ENCODE measurements at regions not wholly inside any gene's neighbourhood (a gene's known extent, or its start where the extent isn't known, plus 50 kb on each side); places are given as distances from the start of the nearest gene placed in this dataset.
"Not testable (repeated sequence)": the region's sequence is repeated elsewhere in the genome, so short reads cannot be mapped to it uniquely, and the experiment has no call there.

- TF ChIP-seq CTCF (IDR thresholded peaks at IDR 0.05) (no peak), ZFX (IDR thresholded peaks at IDR 0.05; ENCODE audit: borderline replicate concordance) (no peak)
- H3K27ac ChIP-seq = no peak overlapping the region
These were observed 240.2 kb downstream of the BUB3 start for GRCh38 chr10:123394382-123394781.

- not testable (repeated sequence) for H3K27ac ChIP-seq
These were observed 241.0 kb downstream of the BUB3 start for GRCh38 chr10:123395234-123395633.

GRCh38 chr10:123395906-123396305, 241.7 kb downstream of the BUB3 start:
- TF ChIP-seq ZFX (IDR thresholded peaks at IDR 0.05; ENCODE audit: borderline replicate concordance) = no peak
- TF ChIP-seq CTCF (IDR thresholded peaks at IDR 0.05) = no peak

GRCh38 chr10:123398180-123398591, 244.0 kb downstream of the BUB3 start:
- TF ChIP-seq CTCF (IDR thresholded peaks at IDR 0.05) (no peak), ZFX (IDR thresholded peaks at IDR 0.05; ENCODE audit: borderline replicate concordance) (no peak)
- no peak overlapping the region for H3K27ac ChIP-seq

More at GRCh38 chr10:123395906-123396305, 241.7 kb downstream of the BUB3 start:
- no peak overlapping the region for H3K27ac ChIP-seq

GRCh38 chr10:123398756-123399155, 244.6 kb downstream of the BUB3 start:
- H3K27ac ChIP-seq = no peak overlapping the region
- TF ChIP-seq CTCF (IDR thresholded peaks at IDR 0.05) (no peak), ZFX (IDR thresholded peaks at IDR 0.05; ENCODE audit: borderline replicate concordance) (no peak)

GRCh38 chr10:123399276-123399839, 245.2 kb downstream of the BUB3 start:
- TF ChIP-seq ZFX (IDR thresholded peaks at IDR 0.05; ENCODE audit: borderline replicate concordance) (no peak), CTCF (IDR thresholded peaks at IDR 0.05) (no peak)
- no peak overlapping the region for H3K27ac ChIP-seq

GRCh38 chr10:123402021-123402420, 247.8 kb downstream of the BUB3 start:
- no peak overlapping the region for H3K27ac ChIP-seq

More at GRCh38 chr10:123402021-123402420, 247.8 kb downstream of the BUB3 start:
- no peak for TF ChIP-seq CTCF (IDR thresholded peaks at IDR 0.05)
- TF ChIP-seq ZFX (IDR thresholded peaks at IDR 0.05; ENCODE audit: borderline replicate concordance) = no peak
